ENCODE measurements at regions not wholly inside any gene's neighbourhood (a gene's known extent, or its start where the extent isn't known, plus 50 kb on each side); places are given as distances from the start of the nearest gene placed in this dataset.

DNA sequence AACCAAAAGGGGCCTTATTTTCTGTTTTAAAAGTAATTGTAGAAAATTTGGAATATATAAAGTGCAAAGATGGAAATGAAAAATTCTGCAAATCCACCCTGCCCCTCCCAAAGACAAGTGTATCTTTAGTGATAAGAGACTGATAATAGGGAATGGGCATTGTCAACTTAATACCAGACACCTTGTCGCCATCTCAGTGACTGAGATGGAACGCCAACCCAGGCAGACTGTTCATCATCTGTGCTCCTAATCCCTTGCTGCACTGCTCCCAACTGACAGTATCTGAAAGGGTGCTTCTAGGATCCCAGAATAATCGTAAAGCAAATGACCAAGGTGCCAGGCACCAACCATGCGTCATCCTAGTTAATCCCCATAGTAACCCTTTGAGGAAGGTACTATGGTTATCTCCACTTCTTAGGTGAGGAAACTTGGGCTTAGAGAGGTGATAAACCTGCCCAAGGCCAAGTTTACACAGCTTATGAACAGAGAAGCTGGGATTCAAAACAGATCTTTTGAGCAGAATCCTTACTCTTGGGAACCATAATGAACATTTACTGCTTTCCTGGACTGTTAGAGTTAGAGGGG is 583.7 kb downstream of the GATA3 start:
- DNase-seq (ENCODE audit: low spot score), result no peak
- in situ Hi-C loops (cut with MboI; ENCODE audit: low sequenced_read_pairs, unreplicated experiment), result no loop called here
- TF ChIP-seq, protein P1, sequence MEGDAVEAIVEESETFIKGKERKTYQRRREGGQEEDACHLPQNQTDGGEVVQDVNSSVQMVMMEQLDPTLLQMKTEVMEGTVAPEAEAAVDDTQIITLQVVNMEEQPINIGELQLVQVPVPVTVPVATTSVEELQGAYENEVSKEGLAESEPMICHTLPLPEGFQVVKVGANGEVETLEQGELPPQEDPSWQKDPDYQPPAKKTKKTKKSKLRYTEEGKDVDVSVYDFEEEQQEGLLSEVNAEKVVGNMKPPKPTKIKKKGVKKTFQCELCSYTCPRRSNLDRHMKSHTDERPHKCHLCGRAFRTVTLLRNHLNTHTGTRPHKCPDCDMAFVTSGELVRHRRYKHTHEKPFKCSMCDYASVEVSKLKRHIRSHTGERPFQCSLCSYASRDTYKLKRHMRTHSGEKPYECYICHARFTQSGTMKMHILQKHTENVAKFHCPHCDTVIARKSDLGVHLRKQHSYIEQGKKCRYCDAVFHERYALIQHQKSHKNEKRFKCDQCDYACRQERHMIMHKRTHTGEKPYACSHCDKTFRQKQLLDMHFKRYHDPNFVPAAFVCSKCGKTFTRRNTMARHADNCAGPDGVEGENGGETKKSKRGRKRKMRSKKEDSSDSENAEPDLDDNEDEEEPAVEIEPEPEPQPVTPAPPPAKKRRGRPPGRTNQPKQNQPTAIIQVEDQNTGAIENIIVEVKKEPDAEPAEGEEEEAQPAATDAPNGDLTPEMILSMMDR (IDR thresholded peaks at IDR 0.05; ENCODE audit: borderline replicate concordance, control extremely low read depth, extremely low read depth, insufficient read depth, missing control alignments), result no peak

DNA sequence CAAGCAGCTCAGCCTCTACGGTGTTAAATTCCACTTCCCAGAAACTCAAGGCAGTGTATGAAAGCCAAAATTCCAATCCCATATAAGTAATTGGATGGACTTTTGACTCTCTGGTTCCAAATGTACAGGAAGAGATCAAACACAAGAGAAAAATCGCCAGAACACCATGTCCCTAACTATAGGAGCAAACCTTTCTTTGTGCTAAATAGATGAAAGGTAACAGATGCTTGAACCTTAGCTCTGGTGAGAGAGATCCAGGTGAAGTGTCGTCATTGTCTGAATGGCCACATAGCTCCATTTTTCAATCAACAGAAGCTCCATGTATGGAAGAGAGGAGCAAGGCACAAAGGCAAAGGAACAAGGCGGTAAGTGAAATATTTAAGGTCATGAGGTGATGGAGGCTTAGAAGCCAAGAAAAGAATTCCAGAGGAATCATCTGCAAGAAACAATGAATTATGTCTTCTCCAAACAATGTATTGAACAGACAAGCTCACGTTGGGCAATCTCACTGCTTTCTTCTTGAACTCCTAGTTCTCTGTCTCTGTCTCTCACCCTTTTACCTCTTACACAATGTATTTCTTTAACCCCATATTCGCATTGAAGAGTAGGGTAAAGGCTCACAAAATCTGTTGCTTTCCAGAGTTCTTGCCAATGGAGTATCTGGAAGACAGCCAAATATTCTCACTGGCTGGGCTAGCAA is 585.1 kb downstream of the GATA3 start:
- TF ChIP-seq, protein P1 (IDR thresholded peaks at IDR 0.05; ENCODE audit: borderline replicate concordance, control extremely low read depth, extremely low read depth, insufficient read depth, missing control alignments), result no peak
- in situ Hi-C loops (cut with MboI; ENCODE audit: low sequenced_read_pairs, unreplicated experiment), result no loop called here

DNA sequence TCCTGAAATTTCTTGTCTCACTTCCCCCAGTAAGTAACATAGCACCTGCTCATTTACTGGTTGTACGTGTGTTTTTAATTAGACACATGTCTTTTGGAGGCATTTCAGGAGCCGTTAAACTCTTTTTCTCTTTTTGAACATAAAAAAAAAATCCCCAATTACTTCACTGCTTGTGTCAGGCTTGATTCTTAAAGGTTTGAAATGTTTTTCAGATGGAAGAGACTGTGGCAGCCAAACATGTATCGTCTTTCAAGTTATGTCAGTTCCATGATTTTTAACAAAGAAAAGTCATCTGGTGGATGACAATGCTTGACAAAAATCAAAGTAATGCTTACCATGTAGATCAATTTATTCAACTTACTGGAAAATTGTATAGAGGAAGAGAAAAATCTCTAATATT is 585.8 kb downstream of the GATA3 start:
- TF ChIP-seq, protein P1 (IDR thresholded peaks at IDR 0.05; ENCODE audit: borderline replicate concordance, control extremely low read depth, extremely low read depth, insufficient read depth, missing control alignments), result no peak
- in situ Hi-C loops (cut with MboI; ENCODE audit: low sequenced_read_pairs, unreplicated experiment), result no loop called here
- DNase-seq (ENCODE audit: low spot score), result no peak

More for the DNA sequence above, 585.1 kb downstream of the GATA3 start:
- no peak for DNase-seq (ENCODE audit: low spot score)

DNA sequence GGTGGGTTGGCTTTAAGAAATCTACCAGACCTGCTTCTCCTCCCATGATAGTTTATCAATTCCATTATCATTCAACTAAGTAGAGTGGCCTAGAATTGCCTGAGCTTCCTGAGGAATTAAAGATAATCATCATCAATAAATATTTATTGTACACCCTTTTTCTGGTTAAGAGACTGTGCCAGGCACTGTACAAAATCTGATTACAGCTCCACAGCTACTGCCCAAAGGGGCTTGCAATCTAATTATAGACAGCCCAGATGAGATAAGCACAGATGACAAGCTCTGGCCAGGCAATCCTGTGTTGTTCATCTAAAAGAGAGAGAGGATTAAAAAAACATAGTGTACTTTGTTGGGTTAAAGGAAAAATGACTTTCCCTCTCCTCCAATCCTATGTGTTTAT is 586.4 kb downstream of the GATA3 start:
- DNase-seq (ENCODE audit: low spot score), result no peak
- in situ Hi-C loops (cut with MboI; ENCODE audit: low sequenced_read_pairs, unreplicated experiment), result no loop called here
- TF ChIP-seq, protein P1 (IDR thresholded peaks at IDR 0.05; ENCODE audit: borderline replicate concordance, control extremely low read depth, extremely low read depth, insufficient read depth, missing control alignments), result no peak

DNA sequence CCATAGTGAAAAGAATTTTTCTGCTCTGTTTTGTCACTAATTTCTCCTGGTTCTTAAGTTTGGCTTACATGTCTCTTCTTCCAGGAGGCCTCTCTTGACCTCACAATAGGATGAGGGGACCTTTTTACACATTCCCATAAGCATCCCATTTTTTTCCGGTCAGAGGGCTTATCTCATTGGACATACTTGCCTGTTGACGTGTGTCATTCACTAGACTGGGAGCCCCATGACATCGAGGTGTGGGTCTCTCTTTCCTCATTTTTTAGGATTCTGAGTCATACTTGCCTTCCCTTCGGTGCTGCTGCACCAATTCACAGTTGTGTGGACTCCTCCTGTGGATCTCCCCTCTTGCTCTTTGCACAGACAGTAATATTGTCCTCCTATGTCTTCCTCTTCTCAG is 601.8 kb downstream of the GATA3 start:
- in situ Hi-C loops (cut with MboI; ENCODE audit: low sequenced_read_pairs, unreplicated experiment), result no loop called here
- TF ChIP-seq, protein P1 (IDR thresholded peaks at IDR 0.05; ENCODE audit: borderline replicate concordance, control extremely low read depth, extremely low read depth, insufficient read depth, missing control alignments), result no peak
- DNase-seq (ENCODE audit: low spot score), result no peak

DNA sequence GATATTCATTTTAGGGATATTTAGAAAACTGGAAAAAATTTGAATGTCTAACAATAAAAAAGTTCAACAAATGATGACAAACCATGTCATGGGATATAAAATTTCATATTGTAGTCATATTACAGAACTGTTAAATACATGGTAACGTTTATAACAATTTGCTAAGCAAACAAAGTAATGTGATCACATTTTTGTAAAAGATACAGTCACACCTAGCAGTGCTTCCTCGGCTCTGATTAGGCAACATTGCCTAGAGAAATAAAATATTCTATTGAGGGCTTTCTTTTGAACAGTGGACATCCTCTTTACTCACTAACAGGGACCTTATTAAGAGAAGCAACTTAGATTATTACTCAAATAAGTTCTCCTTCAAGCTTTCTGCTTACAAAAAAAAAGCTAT is 605.5 kb downstream of the GATA3 start:
- in situ Hi-C loops (cut with MboI; ENCODE audit: low sequenced_read_pairs, unreplicated experiment), result no loop called here
- DNase-seq (ENCODE audit: low spot score), result no peak
- TF ChIP-seq, protein P1 (IDR thresholded peaks at IDR 0.05; ENCODE audit: borderline replicate concordance, control extremely low read depth, extremely low read depth, insufficient read depth, missing control alignments), result no peak
